GM20000 (cell line): ENCODE measurements at regions not wholly inside any gene's neighbourhood (a gene's known extent, or its start where the extent isn't known, plus 50 kb on each side); places are given as distances from the start of the nearest gene placed in this dataset.

Source experiments
- DNase-seq: peaks from one replicate; pipeline ENCODE4 v3.0.0; 2012; ENCODE audit warnings: low spot score
- CTCF ChIP-seq: IDR thresholded peaks from 2 replicates; pipeline ENCODE4 v1.5.1; 2012; ENCODE audit warnings: mild to moderate bottlenecking, control low read depth; ENCODE audit errors: extremely low read depth, missing control alignments

GRCh38 chr6:148091394-148091793 is 251.2 kb upstream of the SASH1 start:
- no peak for DNase-seq
- no peak for TF ChIP-seq CTCF

- DNase-seq: no peak
- TF ChIP-seq CTCF: no peak
These were observed 239.2 kb upstream of the SASH1 start for GRCh38 chr6:148103436-148103835.

DNA sequence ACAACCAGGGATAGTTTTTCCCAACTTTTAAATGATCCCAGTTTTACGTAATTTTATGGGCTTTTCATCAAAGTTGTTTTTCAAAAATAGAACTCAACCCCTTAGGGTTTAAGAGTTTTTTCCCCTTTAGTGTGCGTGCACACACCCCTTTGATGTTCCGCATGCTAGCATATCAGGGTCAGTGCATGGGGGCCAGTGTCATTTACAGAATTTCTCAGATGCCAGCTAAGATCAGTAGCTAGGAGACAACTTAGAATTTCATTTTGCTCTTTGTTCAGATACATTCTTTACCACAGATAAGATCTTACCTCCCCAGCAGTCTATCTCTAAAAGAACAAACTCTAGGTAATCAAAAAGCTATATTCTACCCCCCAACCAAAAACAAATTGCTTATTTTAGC is 238.5 kb upstream of the SASH1 start:
- DNase-seq: no peak
- no peak for TF ChIP-seq CTCF

DNA sequence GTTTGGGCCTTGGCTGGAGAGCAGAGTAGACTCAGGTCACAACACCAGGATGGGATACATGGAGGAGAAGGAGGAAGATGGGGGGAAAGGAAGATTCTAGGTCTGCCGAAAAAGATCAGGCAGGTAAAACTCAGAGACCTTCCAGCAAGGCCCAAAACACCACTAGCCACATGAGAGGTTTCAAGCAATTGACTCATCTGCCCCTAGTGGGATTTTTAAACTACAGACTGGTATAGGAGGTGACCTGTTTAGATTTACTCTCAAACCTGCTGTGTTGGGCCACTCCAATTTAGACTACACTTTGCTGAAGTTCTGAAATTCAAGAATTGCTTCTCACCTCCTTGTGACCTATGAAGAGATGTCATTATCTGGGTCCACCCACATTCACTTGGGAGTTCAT is 236.9 kb upstream of the SASH1 start:
- no peak for DNase-seq
- TF ChIP-seq CTCF: no peak

DNA sequence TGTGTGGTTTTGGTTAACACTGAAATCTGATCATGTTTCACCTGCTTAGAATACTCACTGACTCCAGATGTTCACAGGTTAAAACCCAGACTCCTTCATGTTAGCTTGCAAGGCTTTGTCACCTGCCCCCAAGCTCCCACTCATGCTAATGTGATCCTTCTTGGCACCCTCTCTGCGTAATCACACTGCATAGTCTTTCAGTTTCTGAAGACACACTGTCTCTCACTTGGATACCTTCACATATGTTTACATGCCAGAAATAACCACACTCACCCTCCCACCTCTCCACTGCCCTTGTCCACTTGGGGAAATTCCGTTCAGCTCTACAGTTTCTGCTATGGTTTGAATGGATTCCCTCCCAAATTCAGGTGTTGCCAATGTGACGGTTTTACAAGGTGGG is 234.7 kb upstream of the SASH1 start:
- TF ChIP-seq CTCF: no peak
- DNase-seq: no peak

DNA sequence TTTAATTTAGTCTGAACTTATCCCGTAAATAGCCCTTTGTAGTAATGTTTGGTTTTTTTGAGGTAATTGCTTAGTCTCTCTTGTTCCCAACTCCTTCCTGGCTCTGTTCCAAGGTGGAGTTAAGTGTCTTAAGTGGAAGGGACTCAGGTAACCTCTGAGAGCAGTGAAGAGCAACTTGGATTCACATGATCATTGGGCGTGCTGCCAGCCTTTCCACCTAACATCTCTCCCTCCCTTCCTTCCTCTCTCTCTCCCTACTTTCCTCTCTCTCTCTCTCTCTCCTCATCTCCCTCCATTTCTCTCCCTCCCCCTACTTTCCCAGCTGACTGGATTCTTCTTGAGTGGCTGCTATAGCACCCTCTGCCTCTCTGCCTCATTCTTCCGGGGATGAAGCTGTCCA is 232.9 kb upstream of the SASH1 start:
- no peak for TF ChIP-seq CTCF
- DNase-seq: no peak

DNA sequence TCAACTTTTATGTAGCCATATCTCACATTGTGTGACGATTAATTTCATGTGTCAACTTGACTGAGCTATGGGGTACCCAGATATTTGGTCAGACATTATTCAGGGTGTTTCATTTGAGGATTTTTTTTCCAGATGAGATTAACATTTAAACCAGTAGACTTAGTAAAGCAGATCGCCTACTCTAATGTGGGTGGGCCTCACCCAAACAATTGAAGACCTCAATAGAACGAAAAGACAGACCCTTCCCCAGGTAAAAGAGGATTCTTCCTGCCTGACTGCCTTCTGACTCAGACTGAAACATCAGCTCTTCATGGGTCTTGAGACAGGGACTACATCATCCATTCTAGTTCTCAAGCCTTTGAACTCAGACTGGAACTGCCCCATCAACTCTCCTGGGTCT is 231.7 kb upstream of the SASH1 start:
- DNase-seq: no peak
- TF ChIP-seq CTCF: no peak
